ENCODE measurements at regions not wholly inside any gene's neighbourhood (a gene's known extent, or its start where the extent isn't known, plus 50 kb on each side); places are given as distances from the start of the nearest gene placed in this dataset.

DNA sequence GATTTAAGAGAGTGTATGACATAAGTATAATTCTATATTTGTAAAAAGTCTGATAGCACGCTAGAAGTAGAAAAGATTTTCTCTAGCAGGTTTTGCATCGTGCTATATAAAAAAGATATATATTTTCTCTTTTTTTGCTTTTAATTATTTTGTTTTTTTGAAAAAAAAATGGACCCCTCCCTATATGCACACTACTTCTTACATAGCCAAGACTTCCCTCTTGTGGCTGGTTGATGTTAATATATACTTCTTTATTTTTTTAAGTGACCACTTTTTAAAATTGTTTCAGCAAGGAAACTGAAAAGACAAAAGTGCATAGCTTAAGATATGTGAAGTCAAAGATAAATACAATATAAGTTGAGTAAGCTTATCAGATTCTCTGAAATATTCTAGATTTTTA lies 1202.8 kb downstream of the DIAPH3 start:
- no peak for DNase-seq (ENCODE audit: low spot score)
- TF ChIP-seq, protein P1, sequence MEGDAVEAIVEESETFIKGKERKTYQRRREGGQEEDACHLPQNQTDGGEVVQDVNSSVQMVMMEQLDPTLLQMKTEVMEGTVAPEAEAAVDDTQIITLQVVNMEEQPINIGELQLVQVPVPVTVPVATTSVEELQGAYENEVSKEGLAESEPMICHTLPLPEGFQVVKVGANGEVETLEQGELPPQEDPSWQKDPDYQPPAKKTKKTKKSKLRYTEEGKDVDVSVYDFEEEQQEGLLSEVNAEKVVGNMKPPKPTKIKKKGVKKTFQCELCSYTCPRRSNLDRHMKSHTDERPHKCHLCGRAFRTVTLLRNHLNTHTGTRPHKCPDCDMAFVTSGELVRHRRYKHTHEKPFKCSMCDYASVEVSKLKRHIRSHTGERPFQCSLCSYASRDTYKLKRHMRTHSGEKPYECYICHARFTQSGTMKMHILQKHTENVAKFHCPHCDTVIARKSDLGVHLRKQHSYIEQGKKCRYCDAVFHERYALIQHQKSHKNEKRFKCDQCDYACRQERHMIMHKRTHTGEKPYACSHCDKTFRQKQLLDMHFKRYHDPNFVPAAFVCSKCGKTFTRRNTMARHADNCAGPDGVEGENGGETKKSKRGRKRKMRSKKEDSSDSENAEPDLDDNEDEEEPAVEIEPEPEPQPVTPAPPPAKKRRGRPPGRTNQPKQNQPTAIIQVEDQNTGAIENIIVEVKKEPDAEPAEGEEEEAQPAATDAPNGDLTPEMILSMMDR (IDR thresholded peaks at IDR 0.05; ENCODE audit: extremely low read depth, missing control alignments), result no peak

DNA sequence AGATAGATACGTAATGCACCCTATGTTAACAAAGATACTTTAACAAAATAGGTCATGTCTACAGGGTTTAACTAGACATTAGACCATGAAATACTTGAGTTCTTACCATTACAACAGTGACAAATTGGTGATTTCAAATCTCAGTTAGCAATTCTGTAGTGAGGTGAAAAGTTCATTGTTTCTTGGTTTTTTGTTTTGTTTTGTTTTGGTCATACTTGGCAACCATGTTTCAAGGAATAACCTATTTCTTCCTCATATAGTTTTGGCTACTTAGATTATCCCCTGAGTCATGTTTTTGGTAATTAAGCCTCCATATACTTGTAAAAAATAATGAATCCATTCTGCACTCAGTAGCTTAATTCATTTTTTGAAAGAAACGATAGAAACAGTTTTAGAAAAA lies 1200.4 kb downstream of the DIAPH3 start:
- no peak for DNase-seq (ENCODE audit: low spot score)

DNA sequence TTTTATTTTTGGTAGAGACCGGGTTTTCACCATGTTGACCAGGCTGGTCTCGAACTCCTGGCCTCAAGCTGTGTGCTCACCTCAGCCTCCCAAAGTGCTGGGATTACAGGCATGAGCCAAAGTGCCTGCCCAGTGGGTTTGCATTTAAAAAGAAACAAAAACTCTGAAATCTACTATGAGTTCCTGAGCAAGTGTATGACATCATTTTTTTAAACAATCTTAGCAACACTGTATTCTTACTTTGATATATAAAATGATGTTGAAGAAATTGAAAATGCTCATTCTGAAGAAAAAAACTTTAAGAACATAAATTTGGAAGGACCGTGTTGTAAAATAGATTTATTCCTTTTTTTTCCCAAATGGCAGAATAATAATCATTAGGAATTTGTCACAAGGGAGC lies 1199.7 kb downstream of the DIAPH3 start:
- DNase-seq (ENCODE audit: low spot score), result no peak
- TF ChIP-seq, protein P1 (IDR thresholded peaks at IDR 0.05; ENCODE audit: extremely low read depth, missing control alignments), result no peak

More for the DNA sequence above, 1200.4 kb downstream of the DIAPH3 start:
- TF ChIP-seq, protein P1 (IDR thresholded peaks at IDR 0.05; ENCODE audit: extremely low read depth, missing control alignments), result no peak

DNA sequence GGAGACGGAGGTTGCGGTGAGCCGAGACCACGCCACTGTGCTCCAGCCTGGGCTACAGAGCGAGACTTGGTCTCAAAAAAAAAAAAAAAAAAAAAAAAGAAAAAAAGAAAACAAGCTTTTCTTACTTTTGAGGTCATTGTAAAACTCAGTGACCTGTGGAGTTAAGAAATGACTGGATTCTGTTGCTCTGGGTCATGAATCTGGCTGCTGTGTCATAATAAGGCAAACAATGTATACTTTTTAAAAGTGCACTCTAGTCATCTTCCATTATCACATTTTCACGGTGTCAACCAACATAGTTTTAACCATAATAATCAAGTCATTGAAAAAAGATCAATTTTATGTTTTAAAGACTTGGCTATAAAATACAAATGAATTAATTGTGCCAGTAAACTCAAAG lies 1186.6 kb downstream of the DIAPH3 start:
- TF ChIP-seq, protein P1 (IDR thresholded peaks at IDR 0.05; ENCODE audit: extremely low read depth, missing control alignments), result no peak
- no peak for DNase-seq (ENCODE audit: low spot score)

DNA sequence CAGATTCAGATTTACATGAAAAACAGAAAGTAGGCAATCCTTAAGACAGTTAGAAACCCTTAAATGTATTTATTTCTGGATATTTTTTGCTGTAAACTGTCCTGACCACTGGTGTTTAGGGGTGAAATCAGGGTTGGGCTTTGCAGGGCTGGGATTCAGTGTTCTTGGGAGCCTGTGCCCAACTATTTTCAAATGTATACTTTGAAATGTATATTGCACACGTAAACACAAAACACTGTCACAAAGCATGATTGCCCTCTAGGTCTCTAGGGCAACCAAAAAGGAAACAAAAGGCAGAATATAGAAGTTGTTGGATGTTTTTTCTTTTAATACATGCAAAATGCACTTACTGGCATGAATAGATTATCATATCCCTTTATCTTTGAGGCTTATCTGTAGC lies 1185.4 kb downstream of the DIAPH3 start:
- no peak for DNase-seq (ENCODE audit: low spot score)
- TF ChIP-seq, protein P1 (IDR thresholded peaks at IDR 0.05; ENCODE audit: extremely low read depth, missing control alignments), result no peak

DNA sequence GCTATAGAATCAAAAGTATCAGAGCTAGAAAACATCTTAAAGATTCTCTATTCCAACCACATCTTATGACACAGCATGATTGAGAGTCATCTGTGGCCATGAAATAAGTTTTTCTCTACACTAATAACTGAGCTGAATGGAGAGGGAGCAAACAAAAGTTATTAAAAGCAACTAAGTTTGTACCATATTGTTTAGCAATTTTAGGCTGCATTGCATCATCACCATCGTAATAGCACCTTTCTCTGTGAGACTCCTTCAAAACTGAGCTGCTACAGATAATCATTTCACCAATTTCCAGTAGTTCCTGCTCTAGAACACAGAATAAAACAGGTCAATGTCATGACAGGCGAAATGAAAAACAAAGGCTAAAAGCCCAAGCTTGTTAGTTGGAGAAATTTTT lies 1183.9 kb downstream of the DIAPH3 start:
- TF ChIP-seq, protein P1 (IDR thresholded peaks at IDR 0.05; ENCODE audit: extremely low read depth, missing control alignments), result no peak
- no peak for DNase-seq (ENCODE audit: low spot score)

DNA sequence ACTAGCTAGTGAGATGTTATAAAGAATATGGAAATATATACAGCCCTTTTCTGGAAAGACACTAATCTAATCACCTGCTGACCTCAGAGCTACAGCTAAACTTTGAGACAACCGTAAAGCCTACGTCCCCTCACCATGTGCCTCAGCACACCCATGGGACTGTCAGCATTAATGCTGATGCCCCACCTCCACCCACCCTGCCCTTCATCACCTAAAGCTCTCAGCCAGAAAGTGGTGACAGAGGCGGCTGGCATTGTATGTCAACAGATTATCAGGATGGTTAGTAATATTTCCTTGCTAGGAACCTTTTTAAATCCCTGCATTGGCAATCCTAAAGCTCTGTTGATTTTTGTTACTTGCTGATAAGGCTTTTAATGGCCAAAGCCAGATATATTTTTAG lies 1177.9 kb downstream of the DIAPH3 start:
- TF ChIP-seq, protein P1 (IDR thresholded peaks at IDR 0.05; ENCODE audit: extremely low read depth, missing control alignments), result no peak
- no peak for DNase-seq (ENCODE audit: low spot score)
